Pancreas (tissue), 10 donors: ENCODE measurements at regions not wholly inside any gene's neighbourhood (a gene's known extent, or its start where the extent isn't known, plus 50 kb on each side); places are given as distances from the start of the nearest gene placed in this dataset.
"Not testable (repeated sequence)": the region's sequence is repeated elsewhere in the genome, so short reads cannot be mapped to it uniquely, and the experiment has no call there.

Experiments
- ATAC-seq, 4 donors: fragments of 200-7000 bp; cut with Tn5 transposase; one replicate each; pipeline versions ENCODE4 v1.8.0 to v1.9.1; 2020; ENCODE audit warnings: mild to moderate bottlenecking in 4 of 4, moderate library complexity in 4 of 4
- DNase-seq, 6 donors: peaks; one replicate each; pipeline ENCODE4 v3.0.0-alpha.2; 2020
- FAIRE-seq: peaks from 2 replicates; lab custom pipeline; 2012; peaks lifted over from hg19 to GRCh38; lab: Jason Lieb, UNC
- H3K27ac ChIP-seq, 4 donors: fragments of 200-600 bp; sonication (generic); 1 replicate in 3 of 4; 2 replicates in 1 of 4; pipeline versions ENCODE4 v1.5.0 to v1.8.0; 2020
- H3K27me3 ChIP-seq, 4 donors: fragments of 200-600 bp; one replicate each; pipeline ENCODE4 v1.8.0; 2021
- H3K36me3 ChIP-seq, 3 donors: fragments of 200-600 bp; sonication (generic) in 1 of 3; one replicate each; pipeline versions ENCODE4 v1.5.0 to v1.8.0; 2020 to 2021
- H3K4me1 ChIP-seq, 3 donors: fragments of 200-600 bp; one replicate each; pipeline ENCODE4 v1.8.0; 2021
- H3K4me3 ChIP-seq, 4 donors: fragments of 200-600 bp; sonication (generic) in 2 of 4; one replicate each; pipeline versions ENCODE4 v1.5.0 to v1.8.0; 2020 to 2021
- H3K9me3 ChIP-seq, 4 donors: fragments of 200-600 bp; one replicate each; pipeline ENCODE4 v1.8.0; 2021
- WGBS, 2 donors: extraction: QIAGEN DNeasy Blood & Tissue Kit; methylation state at CpG; one replicate each; pipeline ENCODE4 v1.1.7; 2013; 5-methylcytosine and 5-hydroxymethylcytosine counted together
- intact Hi-C, 3 donors: fragments of 100-400 bp; cut with DNase I; formaldehyde crosslinking; loops; one replicate each; pipeline versions ENCODE4 v1.11.1 to v1.14.2; 2022
- TF ChIP-seq, protein P1 (sequence below), 4 donors: fragments of 200-600 bp; sonication (generic) in 3 of 4; IDR thresholded peaks; one replicate each; pipeline versions ENCODE4 v1.5.0 to v1.8.0; 2021; ENCODE audit warnings: antibody characterized with exemption in 4 of 4
- donor health status: healthy with polysubstance abuse.
- donor health status: DM: no; HTN: no; CAD: no; lungs with moderate emphysema.
- donor health status: DM: no; HTN: no; CAD: no.
- donor health status: control.
- donor health status: control.
- donor health status: Bipolar disorder and iron deficiency.
- donor health status: DM: yes; HTN: yes; CAD: no.
- donor health status: DM: no; HTN: no; CAD: no.
- donor health status: DM: no; HTN: no; CAD: no.
- donor health status: DM: yes; HTN: yes; CAD: no.

DNA sequence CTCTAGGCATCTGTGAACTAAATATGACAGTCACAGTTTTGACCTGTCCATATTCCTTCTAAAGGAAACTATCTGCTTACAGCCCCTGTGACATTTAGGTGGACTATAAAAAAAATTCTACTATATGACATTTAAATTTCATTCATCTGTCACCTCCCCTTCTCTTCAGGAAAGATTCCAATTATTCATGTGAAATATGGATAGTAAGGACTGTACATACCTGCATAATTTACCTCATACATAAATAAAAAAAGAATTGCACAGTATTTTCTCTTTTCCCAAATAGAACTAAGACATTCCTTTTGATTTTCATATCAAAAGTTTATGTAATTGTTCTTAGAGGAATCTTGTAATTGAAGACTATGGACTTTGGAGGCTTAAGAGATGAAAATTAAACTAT, 192.3 kb upstream of the GRIN3A start:
- intact Hi-C loops, result no loop called here
- FAIRE-seq (no peak), ATAC-seq (no peak)

DNA sequence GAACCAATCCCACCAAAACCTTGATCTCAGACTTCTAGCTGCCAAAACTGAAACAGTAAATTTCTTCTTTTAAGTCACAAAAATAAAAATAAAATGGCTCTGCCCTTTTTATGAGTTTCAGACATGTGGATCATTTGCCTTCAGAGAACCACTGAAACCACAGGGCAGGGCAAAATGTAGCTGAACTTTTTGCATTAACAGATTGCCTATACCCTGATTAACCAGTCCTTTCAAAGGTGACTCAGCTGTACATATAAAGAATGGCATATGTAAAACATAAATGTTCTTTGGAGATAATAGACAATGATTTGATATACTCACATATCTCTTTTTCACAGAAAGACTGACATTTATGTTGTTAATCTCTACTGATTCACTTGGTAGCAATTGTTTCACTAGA, 187.1 kb upstream of the GRIN3A start:
- H3K36me3 ChIP-seq, result no peaks in the 10 kb centered on the region
- ATAC-seq, result no peak
- no peaks in the 10 kb centered on the region for H3K4me1 ChIP-seq
- no peaks in the 10 kb centered on the region for H3K9me3 ChIP-seq
- TF ChIP-seq, protein P1, sequence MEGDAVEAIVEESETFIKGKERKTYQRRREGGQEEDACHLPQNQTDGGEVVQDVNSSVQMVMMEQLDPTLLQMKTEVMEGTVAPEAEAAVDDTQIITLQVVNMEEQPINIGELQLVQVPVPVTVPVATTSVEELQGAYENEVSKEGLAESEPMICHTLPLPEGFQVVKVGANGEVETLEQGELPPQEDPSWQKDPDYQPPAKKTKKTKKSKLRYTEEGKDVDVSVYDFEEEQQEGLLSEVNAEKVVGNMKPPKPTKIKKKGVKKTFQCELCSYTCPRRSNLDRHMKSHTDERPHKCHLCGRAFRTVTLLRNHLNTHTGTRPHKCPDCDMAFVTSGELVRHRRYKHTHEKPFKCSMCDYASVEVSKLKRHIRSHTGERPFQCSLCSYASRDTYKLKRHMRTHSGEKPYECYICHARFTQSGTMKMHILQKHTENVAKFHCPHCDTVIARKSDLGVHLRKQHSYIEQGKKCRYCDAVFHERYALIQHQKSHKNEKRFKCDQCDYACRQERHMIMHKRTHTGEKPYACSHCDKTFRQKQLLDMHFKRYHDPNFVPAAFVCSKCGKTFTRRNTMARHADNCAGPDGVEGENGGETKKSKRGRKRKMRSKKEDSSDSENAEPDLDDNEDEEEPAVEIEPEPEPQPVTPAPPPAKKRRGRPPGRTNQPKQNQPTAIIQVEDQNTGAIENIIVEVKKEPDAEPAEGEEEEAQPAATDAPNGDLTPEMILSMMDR (IDR thresholded peaks at IDR 0.05), result no peak
- H3K27ac ChIP-seq, result no peak overlapping the region
- no peaks in the 10 kb centered on the region for H3K27me3 ChIP-seq
- intact Hi-C loops, result no loop called here
- H3K4me3 ChIP-seq, result no peak overlapping the region
- FAIRE-seq, result no peak
- no peak for DNase-seq

More for the DNA sequence above, 192.3 kb upstream of the GRIN3A start:
- TF ChIP-seq, protein P1 (IDR thresholded peaks at IDR 0.05), result no peak
- DNase-seq, result no peak
- Histone ChIP-seq H3K36me3 (no peaks in the 10 kb centered on the region), H3K4me3 (no peak overlapping the region), H3K27ac (no peak overlapping the region), H3K27me3 (no peaks in the 10 kb centered on the region), H3K4me1 (no peaks in the 10 kb centered on the region), H3K9me3 (no peaks in the 10 kb centered on the region)

DNA sequence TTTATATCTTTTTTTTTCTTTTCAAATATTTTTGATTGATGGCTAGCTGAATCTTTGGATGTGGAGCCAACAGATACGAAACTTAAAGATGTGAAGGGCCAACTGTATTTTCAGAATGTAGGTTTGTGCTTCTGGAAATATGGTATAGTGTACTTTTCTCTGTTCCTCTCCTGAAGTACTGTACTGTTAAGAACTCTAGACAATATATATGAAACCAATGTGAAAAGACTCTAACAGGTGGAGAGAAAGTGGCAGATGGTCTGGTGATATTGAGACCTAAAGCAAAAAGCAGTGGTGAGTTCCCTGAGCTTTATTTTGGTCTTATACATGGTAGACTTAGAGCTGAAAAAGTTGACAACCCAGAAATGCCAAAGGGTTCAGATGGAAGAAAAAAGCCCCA, 185.0 kb upstream of the GRIN3A start:
- no peaks in the 10 kb centered on the region for H3K4me1 ChIP-seq
- FAIRE-seq (no peak), DNase-seq (no peak), ATAC-seq (no peak)
- H3K9me3 ChIP-seq, result no peaks in the 10 kb centered on the region
- intact Hi-C loops, result no loop called here
- 65 to 73% methylated on average over 1 of the region's 1 CpG for WGBS, 2 donors
- no peaks in the 10 kb centered on the region for H3K36me3 ChIP-seq
- H3K4me3 ChIP-seq, result no peak overlapping the region
- TF ChIP-seq, protein P1 (IDR thresholded peaks at IDR 0.05), result no peak
- H3K27ac ChIP-seq, result no peak overlapping the region
- H3K27me3 ChIP-seq, result no peaks in the 10 kb centered on the region

DNA sequence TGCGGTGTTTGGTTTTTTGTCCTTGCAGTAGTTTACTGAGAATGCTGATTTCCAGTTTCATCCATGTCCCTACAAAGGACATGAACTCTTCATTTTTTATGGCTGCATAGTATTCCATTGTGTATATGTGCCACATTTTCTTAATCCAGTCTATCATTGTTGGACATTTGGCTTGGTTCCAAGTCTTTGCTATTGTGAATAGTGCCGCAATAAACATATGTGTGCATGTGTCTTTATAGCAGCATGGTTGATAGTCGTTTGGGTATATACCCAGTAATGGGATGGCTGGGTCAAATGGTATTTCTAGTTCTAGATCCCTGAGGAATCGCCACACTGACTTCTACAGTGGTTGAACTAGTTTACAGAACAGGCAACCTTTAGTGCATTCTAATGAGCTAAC, 178.5 kb upstream of the GRIN3A start:
- H3K4me3 ChIP-seq, FAIRE-seq, intact Hi-C loops, H3K36me3 ChIP-seq, H3K27me3 ChIP-seq, H3K27ac ChIP-seq, H3K9me3 ChIP-seq, H3K4me1 ChIP-seq, ATAC-seq, DNase-seq: not testable (repeated sequence)
- 64 to 75% methylated on average over 4 of the region's 4 CpGs for WGBS, 2 donors

DNA sequence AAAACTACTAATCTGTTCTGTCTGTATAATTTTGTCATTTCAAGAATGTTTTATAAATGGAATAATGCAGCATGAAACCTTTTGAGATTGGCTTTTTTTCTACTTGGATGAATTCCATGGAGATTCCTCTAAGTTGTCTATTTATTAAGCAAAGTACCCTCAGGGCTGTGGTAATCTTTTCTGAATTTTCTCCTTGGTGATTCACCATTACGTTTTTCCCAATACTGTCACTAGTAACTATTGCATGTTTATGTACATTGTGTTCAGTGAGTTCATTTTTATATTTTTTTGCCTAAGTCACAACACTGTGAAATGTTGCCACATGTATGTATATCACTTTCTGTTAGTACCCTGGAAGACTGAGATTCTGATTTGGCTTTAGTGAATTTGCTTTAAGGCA, 177.0 kb upstream of the GRIN3A start:
- H3K27me3 ChIP-seq, result no peaks in the 10 kb centered on the region
- H3K9me3 ChIP-seq, result no peaks in the 10 kb centered on the region
- no peak overlapping the region for H3K4me3 ChIP-seq
- TF ChIP-seq, protein P1 (IDR thresholded peaks at IDR 0.05), result no peak
- ATAC-seq (no peak), FAIRE-seq (no peak), DNase-seq (no peak)
- WGBS, 2 donors, result 22 to 23% methylated on average over 1 of the region's 1 CpG
- no peak overlapping the region for H3K27ac ChIP-seq
- no peaks in the 10 kb centered on the region for H3K36me3 ChIP-seq
- H3K4me1 ChIP-seq, result no peaks in the 10 kb centered on the region
- intact Hi-C loops, result no loop called here

DNA sequence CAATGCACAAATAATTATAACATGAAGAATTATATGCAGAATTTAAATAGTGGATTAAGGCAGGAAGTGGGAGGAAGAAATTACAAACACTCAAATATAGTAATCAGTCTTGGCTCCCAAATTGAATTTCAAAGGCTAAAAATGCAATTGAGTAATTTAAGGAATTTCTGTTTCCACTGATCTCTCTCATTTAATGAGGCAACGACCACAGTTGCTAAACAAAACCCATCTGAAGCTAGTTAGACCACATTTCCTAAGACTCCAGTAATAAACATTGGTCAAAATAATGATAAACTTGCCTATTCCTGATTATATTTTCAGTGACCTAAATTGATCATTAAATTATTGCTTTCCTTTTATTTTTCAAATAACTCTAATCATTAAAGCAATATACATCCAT, 174.3 kb upstream of the GRIN3A start:
- H3K36me3 ChIP-seq, result no peaks in the 10 kb centered on the region
- WGBS, 2 donors, result 26 to 47% methylated on average over 1 of the region's 1 CpG
- ATAC-seq (no peak), FAIRE-seq (no peak), DNase-seq (no peak)
- H3K9me3 ChIP-seq, result no peaks in the 10 kb centered on the region
- intact Hi-C loops, result no loop called here
- no peaks in the 10 kb centered on the region for H3K4me1 ChIP-seq
- H3K27me3 ChIP-seq, result no peaks in the 10 kb centered on the region
- H3K4me3 ChIP-seq, result no peak overlapping the region
- TF ChIP-seq, protein P1 (IDR thresholded peaks at IDR 0.05), result no peak
- H3K27ac ChIP-seq, result no peak overlapping the region
